Fibroblast of lung (primary cell): ENCODE measurements at regions not wholly inside any gene's neighbourhood (a gene's known extent, or its start where the extent isn't known, plus 50 kb on each side); places are given as distances from the start of the nearest gene placed in this dataset.

Experiments
- EZH2 ChIP-seq: IDR thresholded peaks from 2 replicates; pipeline ENCODE4 v1.5.1; 2012; ENCODE audit warnings: low read length, control low read depth, mild to moderate bottlenecking; ENCODE audit errors: missing control alignments
- TF ChIP-seq, protein P1 (sequence below), 2 donors: IDR thresholded peaks in 1 of 2; conservative IDR thresholded peaks in 1 of 2; 1 replicate in 1 of 2; 2 replicates in 1 of 2; pipeline ENCODE4 v1.5.1; 2011 to 2012; ENCODE audit warnings: low read length in 2 of 2, control low read depth in 1 of 2, inconsistent platforms in 1 of 2, low read depth in 1 of 2, mild to moderate bottlenecking in 1 of 2

DNA sequence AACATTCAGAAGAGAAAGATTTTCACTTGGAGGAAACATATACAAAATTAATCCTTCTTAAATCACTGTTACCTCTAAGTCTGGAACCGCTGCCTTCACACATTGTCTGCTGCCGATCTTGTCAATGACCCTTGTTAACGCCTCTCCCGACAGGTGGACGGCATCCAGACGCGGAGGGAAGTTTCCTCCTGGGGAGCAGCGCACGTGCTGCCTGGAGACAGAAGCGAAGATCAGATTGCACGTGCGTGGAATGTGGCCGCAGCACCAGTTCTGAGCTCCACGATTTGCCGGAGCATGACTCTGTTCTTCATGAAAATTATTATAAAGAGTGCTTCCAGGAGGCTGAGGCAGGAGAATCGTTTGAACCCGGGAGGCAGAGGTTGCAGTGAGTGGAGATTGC, 183.6 kb upstream of the IRX4 start:
- TF ChIP-seq, protein P1, sequence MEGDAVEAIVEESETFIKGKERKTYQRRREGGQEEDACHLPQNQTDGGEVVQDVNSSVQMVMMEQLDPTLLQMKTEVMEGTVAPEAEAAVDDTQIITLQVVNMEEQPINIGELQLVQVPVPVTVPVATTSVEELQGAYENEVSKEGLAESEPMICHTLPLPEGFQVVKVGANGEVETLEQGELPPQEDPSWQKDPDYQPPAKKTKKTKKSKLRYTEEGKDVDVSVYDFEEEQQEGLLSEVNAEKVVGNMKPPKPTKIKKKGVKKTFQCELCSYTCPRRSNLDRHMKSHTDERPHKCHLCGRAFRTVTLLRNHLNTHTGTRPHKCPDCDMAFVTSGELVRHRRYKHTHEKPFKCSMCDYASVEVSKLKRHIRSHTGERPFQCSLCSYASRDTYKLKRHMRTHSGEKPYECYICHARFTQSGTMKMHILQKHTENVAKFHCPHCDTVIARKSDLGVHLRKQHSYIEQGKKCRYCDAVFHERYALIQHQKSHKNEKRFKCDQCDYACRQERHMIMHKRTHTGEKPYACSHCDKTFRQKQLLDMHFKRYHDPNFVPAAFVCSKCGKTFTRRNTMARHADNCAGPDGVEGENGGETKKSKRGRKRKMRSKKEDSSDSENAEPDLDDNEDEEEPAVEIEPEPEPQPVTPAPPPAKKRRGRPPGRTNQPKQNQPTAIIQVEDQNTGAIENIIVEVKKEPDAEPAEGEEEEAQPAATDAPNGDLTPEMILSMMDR (conservative IDR thresholded peaks at IDR 0.05 in 1 of 2, IDR thresholded peaks at IDR 0.05 in 1 of 2; ENCODE audit: low read depth in 1 of 2, low read length in 2 of 2): no peak
- TF ChIP-seq EZH2: no peak
